ENCODE measurements at regions not wholly inside any gene's neighbourhood (a gene's known extent, or its start where the extent isn't known, plus 50 kb on each side); places are given as distances from the start of the nearest gene placed in this dataset.

DNA sequence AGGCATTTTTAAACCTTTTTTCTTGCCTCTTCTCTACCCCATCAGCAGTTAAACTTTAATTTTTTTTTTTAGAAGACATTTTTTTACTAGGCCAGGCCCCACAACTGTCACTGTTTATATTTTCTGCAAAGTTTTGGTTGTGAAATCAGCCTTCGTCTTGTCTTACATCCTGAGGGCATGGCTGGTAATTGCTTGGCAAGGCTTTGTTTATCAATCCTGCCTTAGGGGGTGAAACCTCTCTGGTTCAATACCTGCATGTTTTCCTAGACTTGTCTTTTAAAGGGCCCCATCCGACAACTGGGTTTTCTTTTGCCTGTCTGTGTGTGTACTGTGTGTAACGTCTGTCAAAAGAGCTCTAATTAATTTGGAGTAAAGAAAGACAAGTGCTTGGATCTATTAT is 330.0 kb upstream of the CWC22 start:
- no peak overlapping the region for H2BK120ac ChIP-seq (ENCODE audit: low read depth, low read length, poor library complexity, severe bottlenecking)
- no peak overlapping the region for H2AK5ac ChIP-seq (ENCODE audit: insufficient read length, low read length)
- peaks cover 4% of the 10 kb centered on the region for H3K9me3 ChIP-seq (ENCODE audit: control insufficient read depth, low read depth, low read length)
- no peak overlapping the region for H2BK12ac ChIP-seq (ENCODE audit: insufficient read length, low read depth, low read length)
- WGBS (ENCODE audit: extremely low coverage, insufficient read length, low lambda C conversion rate): no CpG with 5 or more reads among the region's 3 CpGs
- no peak overlapping the region for H3K4me2 ChIP-seq (ENCODE audit: insufficient read depth, insufficient read length, low read length)
- H3K9ac ChIP-seq (ENCODE audit: extremely low read depth, insufficient read length, low read length): no peak overlapping the region
- no peak overlapping the region for H3K23ac ChIP-seq (ENCODE audit: insufficient read length, low read depth, low read length)
- H2AFZ ChIP-seq (ENCODE audit: low read length): no peak overlapping the region
- H3K27ac ChIP-seq (ENCODE audit: insufficient read length, low read depth, low read length): no peak overlapping the region
- H3K23me2 ChIP-seq (ENCODE audit: insufficient read length, low read depth, low read length, poor library complexity, severe bottlenecking): no peaks in the 10 kb centered on the region
- H3T11ph ChIP-seq (ENCODE audit: low read length): no peak overlapping the region
- no peak overlapping the region for H2BK5ac ChIP-seq (ENCODE audit: insufficient read length, low read length)
- H3K27ac Mint-ChIP-seq: no peak overlapping the region
- no peak overlapping the region for H2BK20ac ChIP-seq (ENCODE audit: low read depth, low read length, poor library complexity, severe bottlenecking)
- no peaks in the 10 kb centered on the region for H3K79me2 ChIP-seq (ENCODE audit: insufficient read depth, low read length)
- no peak for DNase-seq
- no peak overlapping the region for H3K4ac ChIP-seq (ENCODE audit: low read depth, low read length)
- H3K4me1 ChIP-seq (ENCODE audit: insufficient read depth, low read length): no peaks in the 10 kb centered on the region
- H3K9me3 Mint-ChIP-seq: peaks cover 41 to 53% of the 10 kb centered on the region in 2 experiments
- H2BK15ac ChIP-seq (ENCODE audit: low read depth, low read length): no peak overlapping the region
- H3K18ac ChIP-seq (ENCODE audit: insufficient read length, low read depth, low read length): no peak overlapping the region
- H3K4me3 Mint-ChIP-seq: no peak overlapping the region
- TF ChIP-seq CTCF (conservative IDR thresholded peaks at IDR 0.05): no peak
- H3K4me1 Mint-ChIP-seq: no peaks in the 10 kb centered on the region
- no peaks in the 10 kb centered on the region for H3K27me3 ChIP-seq (ENCODE audit: insufficient read depth, low read length)
- H4K5ac ChIP-seq (ENCODE audit: insufficient read length, low read depth, low read length): no peak overlapping the region
- peaks cover 19 to 54% (median 23%) of the 10 kb centered on the region in 3 experiments for H3K36me3 Mint-ChIP-seq (ENCODE audit: insufficient read depth in 1 of 3, low read depth in 3 of 3)
- no peak overlapping the region for H4K8ac ChIP-seq (replicated peaks; ENCODE audit: insufficient read length, low read depth, low read length)
- H4K20me1 ChIP-seq (ENCODE audit: control insufficient read depth, insufficient read depth, insufficient read length): no peaks in the 10 kb centered on the region
- no peak overlapping the region for H3K14ac ChIP-seq (ENCODE audit: insufficient read depth, low read length)
- H3K27me3 Mint-ChIP-seq (ENCODE audit: low read depth): no peaks in the 10 kb centered on the region
- no peaks in the 10 kb centered on the region for H3K79me1 ChIP-seq (ENCODE audit: insufficient read depth, low read depth, low read length, poor library complexity, severe bottlenecking)
- H4K91ac ChIP-seq (ENCODE audit: insufficient read length, low read depth, low read length): no peak overlapping the region
- H3K56ac ChIP-seq (ENCODE audit: insufficient read length, low read depth, low read length): no peak overlapping the region

All from H9 (cell line).